Epithelial cell of esophagus (primary cell): ENCODE measurements at regions not wholly inside any gene's neighbourhood (a gene's known extent, or its start where the extent isn't known, plus 50 kb on each side); places are given as distances from the start of the nearest gene placed in this dataset.

ENCODE experiments used
- DNase-seq: peaks from one replicate; pipeline ENCODE4 v3.0.0; 2010; ENCODE audit warnings: low read depth
- H3K4me3 ChIP-seq: 2 replicates; pipeline ENCODE4 v1.5.1; 2011; ENCODE audit warnings: mild to moderate bottlenecking, low read length, control low read depth
- CTCF ChIP-seq: IDR thresholded peaks from 2 replicates; pipeline ENCODE4 v1.5.1; 2011; ENCODE audit warnings: low read depth, mild to moderate bottlenecking, low read length, control low read depth, inconsistent platforms; ENCODE audit not compliant: insufficient read depth; ENCODE audit errors: missing control alignments

GRCh38 chr16:65769776-65770438 is 596.6 kb upstream of the CDH5 start:
- no peak for TF ChIP-seq CTCF
- no peak overlapping the region for H3K4me3 ChIP-seq

GRCh38 chr16:65769055-65769465 is 597.4 kb upstream of the CDH5 start:
- no peak overlapping the region for H3K4me3 ChIP-seq
- peak; percentile 80 for DNase-seq
- TF ChIP-seq CTCF, result no peak

More at GRCh38 chr16:65769776-65770438, 596.6 kb upstream of the CDH5 start:
- DNase-seq, result no peak

- no peak for DNase-seq
- no peak overlapping the region for H3K4me3 ChIP-seq
- TF ChIP-seq CTCF, result no peak
These were observed 599.4 kb upstream of the CDH5 start for GRCh38 chr16:65767125-65767524.

DNA sequence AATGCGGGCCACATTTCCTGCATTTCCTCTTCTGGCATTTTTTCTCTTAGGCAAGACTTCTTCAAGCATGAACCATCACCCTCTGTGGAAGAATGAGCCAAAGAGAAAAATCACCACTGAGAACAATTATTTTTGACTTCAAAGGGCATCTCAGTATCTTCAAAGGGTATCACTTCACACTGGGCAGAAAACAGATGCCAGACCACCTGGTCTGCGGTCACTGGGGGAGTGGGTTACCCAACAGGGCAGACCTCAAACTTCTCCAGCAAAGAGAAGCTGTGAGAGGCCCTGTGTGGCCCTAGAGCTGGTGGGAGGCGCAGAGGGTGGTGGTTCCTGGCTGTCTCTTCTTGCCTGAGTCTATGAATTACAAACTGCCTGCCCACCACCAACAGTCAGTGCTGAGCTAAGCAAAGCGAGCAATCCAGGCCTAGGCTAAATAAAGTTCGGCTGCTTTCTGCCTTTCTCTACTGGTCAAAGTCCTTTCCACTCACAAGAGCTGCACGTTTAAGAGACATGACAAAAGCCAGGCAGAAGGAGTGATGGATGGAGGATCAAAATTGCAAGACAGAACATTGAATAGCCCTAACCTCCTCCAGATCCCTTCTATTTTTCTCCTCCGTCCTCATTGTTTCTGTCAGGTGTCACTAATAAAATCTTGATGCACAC is 602.7 kb upstream of the CDH5 start:
- no peak for DNase-seq
- no peak for TF ChIP-seq CTCF
- H3K4me3 ChIP-seq, result no peak overlapping the region

DNA sequence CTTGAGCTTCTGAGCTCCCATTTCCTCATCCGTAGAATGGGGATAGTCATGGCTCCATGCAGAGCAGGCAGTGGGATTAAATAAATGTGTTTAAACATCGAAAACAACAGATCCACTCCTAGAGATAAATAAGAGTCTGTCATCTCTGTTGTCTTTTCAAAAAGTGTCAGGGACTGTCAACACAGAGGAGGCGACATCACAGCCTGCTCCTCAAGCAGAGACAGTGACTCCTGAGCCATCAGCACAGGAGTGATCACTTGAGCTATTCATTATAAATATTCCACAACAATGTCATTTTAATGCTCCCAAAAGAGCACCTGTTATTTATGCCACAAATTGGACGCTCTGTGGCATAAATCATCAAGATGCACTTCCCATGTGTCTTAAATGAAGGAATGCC is 605.6 kb upstream of the CDH5 start:
- TF ChIP-seq CTCF, result no peak
- no peak overlapping the region for H3K4me3 ChIP-seq

DNA sequence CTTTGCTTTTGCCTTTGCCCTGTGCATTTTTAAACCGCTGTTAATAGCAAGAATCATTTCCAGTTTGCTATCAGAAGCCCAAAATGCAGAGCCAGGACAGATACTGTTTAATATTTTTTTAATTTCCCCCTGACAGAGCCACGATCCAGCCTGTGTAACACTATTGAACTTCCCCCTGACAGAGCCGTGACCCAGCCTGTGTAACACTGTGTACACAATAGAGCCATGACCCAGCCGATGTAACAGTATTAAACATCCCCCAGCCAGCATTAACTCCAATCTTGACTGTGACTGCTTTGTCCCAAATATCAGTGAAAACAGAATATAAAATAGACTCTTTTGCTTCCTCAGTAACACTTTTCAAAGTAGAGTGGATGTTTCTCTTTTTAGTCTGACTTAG is 607.9 kb upstream of the CDH5 start:
- TF ChIP-seq CTCF, result no peak
- H3K4me3 ChIP-seq, result no peak overlapping the region
- no peak for DNase-seq

More for the DNA sequence above, 605.6 kb upstream of the CDH5 start:
- no peak for DNase-seq

DNA sequence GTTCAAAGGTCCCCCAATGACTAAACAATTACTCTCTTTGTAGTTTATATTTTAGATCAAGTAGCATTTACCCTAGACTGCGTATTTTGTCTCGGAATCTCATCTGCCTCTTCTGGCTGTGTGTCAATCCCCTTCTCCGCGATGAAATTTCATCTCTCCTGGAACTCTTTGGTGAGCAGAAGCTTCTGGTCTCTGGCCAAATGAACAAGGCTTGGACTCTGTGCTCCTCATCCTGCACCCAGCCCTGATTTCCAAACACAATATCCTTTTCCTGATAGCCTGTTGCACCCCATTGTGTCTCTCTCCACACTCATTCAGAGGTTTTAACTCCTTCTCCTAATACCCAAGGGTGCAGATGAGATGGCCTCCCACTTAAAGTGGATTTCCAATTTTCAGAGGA is 609.4 kb upstream of the CDH5 start:
- TF ChIP-seq CTCF, result no peak
- no peak for DNase-seq
- no peak overlapping the region for H3K4me3 ChIP-seq
